ENCODE measurements at regions not wholly inside any gene's neighbourhood (a gene's known extent, or its start where the extent isn't known, plus 50 kb on each side); places are given as distances from the start of the nearest gene placed in this dataset.

DNA sequence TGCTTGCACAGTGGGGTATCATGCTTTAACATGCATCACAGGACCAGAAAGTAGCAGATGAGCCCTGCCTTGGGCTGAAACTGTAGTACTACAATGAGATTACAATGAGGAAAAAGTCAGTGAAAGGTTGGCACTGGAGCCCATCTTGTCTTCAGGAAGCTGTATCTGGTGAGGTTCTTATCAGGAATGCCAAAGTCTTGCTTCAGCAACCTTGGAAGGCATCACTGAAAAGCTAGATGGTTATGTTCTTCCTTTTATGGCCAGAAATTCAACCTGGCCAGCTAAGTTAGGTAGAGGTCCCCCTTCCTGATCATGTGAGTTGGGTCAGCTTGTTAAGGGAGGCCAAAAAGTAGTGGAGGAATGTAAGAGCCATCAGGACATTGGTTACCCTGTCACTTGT is 254.0 kb upstream of the FAT3 start:
- H4K91ac ChIP-seq (ENCODE audit: low read depth, low read length, poor library complexity) = no peak overlapping the region
- peaks cover 8 to 12% of the 10 kb centered on the region in 2 donors for H3K4me1 ChIP-seq (ENCODE audit: control insufficient read depth in 2 of 2, insufficient read depth in 1 of 2, low read depth in 1 of 2, low read length in 2 of 2)
- no peak overlapping the region for H2BK120ac ChIP-seq (ENCODE audit: low read depth, low read length)

GRCh38 chr11:91969486-91969885 is 255.1 kb upstream of the FAT3 start:
- Histone ChIP-seq H4K91ac (ENCODE audit: low read depth, low read length, poor library complexity) (no peak overlapping the region), H3K4ac (ENCODE audit: low read length) (no peak overlapping the region), H3K23ac (ENCODE audit: low read depth, low read length, poor library complexity) (no peak overlapping the region), H2BK15ac (ENCODE audit: low read length) (no peak overlapping the region), H3K9me3 (replicated peaks in 1 of 2; ENCODE audit: control insufficient read depth in 2 of 2, insufficient read depth in 1 of 2, low read depth in 1 of 2, low read length in 2 of 2) (no peaks in the 10 kb centered on the region), H3K4me3 (ENCODE audit: low read length in 2 of 2) (no peak overlapping the region), H3K27ac (replicated peaks; ENCODE audit: low read length) (no peak overlapping the region), H2AFZ (ENCODE audit: low read length) (no peak overlapping the region), H2BK120ac (ENCODE audit: low read depth, low read length) (no peak overlapping the region), H2BK12ac (ENCODE audit: low read length) (no peak overlapping the region), H3K18ac (ENCODE audit: low read length) (no peak overlapping the region), H3K9ac (ENCODE audit: low read depth, low read length, poor library complexity) (no peak overlapping the region), H4K8ac (ENCODE audit: low read depth, low read length) (no peak overlapping the region), H3K4me1 (ENCODE audit: control insufficient read depth in 2 of 2, insufficient read depth in 1 of 2, low read depth in 1 of 2, low read length in 2 of 2) (peaks cover 8 to 12% of the 10 kb centered on the region in 2 donors), H2BK5ac (ENCODE audit: low read length) (no peak overlapping the region), H2AK5ac (ENCODE audit: low read depth, low read length) (no peak overlapping the region), H3K36me3 (replicated peaks in 1 of 2; ENCODE audit: control insufficient read depth in 2 of 2, insufficient read depth in 2 of 2, low read length in 2 of 2) (no peaks in the 10 kb centered on the region), H3K79me1 (ENCODE audit: low read depth, low read length) (no peaks in the 10 kb centered on the region), H3K4me2 (ENCODE audit: insufficient read depth, low read length, poor library complexity, severe bottlenecking) (no peak overlapping the region), H3K27me3 (ENCODE audit: control insufficient read depth in 3 of 3, insufficient read depth in 3 of 3, low read depth in 1 of 3, low read length in 3 of 3) (no peaks in the 10 kb centered on the region), H3K14ac (ENCODE audit: low read length) (no peak overlapping the region)
- DNase-seq (ENCODE audit: low spot score) = no peak
- WGBS, 2 donors (ENCODE audit: extremely low coverage in 2 of 2, insufficient read length in 2 of 2, insufficient replicate concordance in 1 of 2) = no CpG with 5 or more reads among the region's 2 CpGs

More for the DNA sequence above, 254.0 kb upstream of the FAT3 start:
- DNase-seq (ENCODE audit: low spot score) = no peak
- Histone ChIP-seq H3K9me3 (replicated peaks in 1 of 2; ENCODE audit: control insufficient read depth in 2 of 2, insufficient read depth in 1 of 2, low read depth in 1 of 2, low read length in 2 of 2) (no peaks in the 10 kb centered on the region), H2AFZ (ENCODE audit: low read length) (no peak overlapping the region), H2BK15ac (ENCODE audit: low read length) (no peak overlapping the region), H3K79me1 (ENCODE audit: low read depth, low read length) (no peaks in the 10 kb centered on the region), H3K18ac (ENCODE audit: low read length) (no peak overlapping the region), H3K27me3 (ENCODE audit: control insufficient read depth in 3 of 3, insufficient read depth in 3 of 3, low read depth in 1 of 3, low read length in 3 of 3) (no peaks in the 10 kb centered on the region), H3K9ac (ENCODE audit: low read depth, low read length, poor library complexity) (no peak overlapping the region), H2BK12ac (ENCODE audit: low read length) (no peak overlapping the region), H3K23ac (ENCODE audit: low read depth, low read length, poor library complexity) (no peak overlapping the region), H3K4ac (ENCODE audit: low read length) (no peak overlapping the region), H2AK5ac (ENCODE audit: low read depth, low read length) (no peak overlapping the region), H3K27ac (replicated peaks; ENCODE audit: low read length) (no peak overlapping the region), H3K14ac (ENCODE audit: low read length) (no peak overlapping the region), H4K8ac (ENCODE audit: low read depth, low read length) (no peak overlapping the region), H3K36me3 (replicated peaks in 1 of 2; ENCODE audit: control insufficient read depth in 2 of 2, insufficient read depth in 2 of 2, low read length in 2 of 2) (no peaks in the 10 kb centered on the region), H2BK5ac (ENCODE audit: low read length) (no peak overlapping the region), H3K4me2 (ENCODE audit: insufficient read depth, low read length, poor library complexity, severe bottlenecking) (no peak overlapping the region), H3K4me3 (ENCODE audit: low read length in 2 of 2) (no peak overlapping the region)

DNA sequence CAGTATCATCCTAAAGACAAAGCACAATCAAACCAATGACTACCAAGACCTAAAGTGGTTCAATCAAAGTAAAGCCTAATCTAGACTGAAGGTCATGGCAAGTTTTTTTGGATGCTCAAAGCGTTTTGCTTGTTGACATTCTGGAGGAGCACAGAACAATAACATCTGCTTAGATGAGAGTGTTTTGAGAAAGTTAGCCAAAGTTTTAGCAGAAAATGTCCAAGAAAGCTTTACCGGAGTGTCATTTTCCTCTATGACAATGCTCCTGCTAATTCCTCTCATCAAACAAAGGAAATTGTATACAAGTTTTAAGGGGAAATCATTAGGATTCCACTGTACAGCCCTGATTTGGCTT is 256.9 kb upstream of the FAT3 start:
- Histone ChIP-seq H3K9me3 (replicated peaks in 1 of 2; ENCODE audit: control insufficient read depth in 2 of 2, insufficient read depth in 1 of 2, low read depth in 1 of 2, low read length in 2 of 2) (no peaks in the 10 kb centered on the region), H3K4me1 (ENCODE audit: control insufficient read depth in 2 of 2, insufficient read depth in 1 of 2, low read depth in 1 of 2, low read length in 2 of 2) (peaks cover 5 to 7% of the 10 kb centered on the region in 2 donors), H3K9ac (ENCODE audit: low read depth, low read length, poor library complexity) (no peak overlapping the region), H2AK5ac (ENCODE audit: low read depth, low read length) (no peak overlapping the region), H2BK12ac (ENCODE audit: low read length) (no peak overlapping the region), H2AFZ (ENCODE audit: low read length) (no peak overlapping the region), H3K18ac (ENCODE audit: low read length) (no peak overlapping the region), H3K23ac (ENCODE audit: low read depth, low read length, poor library complexity) (no peak overlapping the region), H3K4me2 (ENCODE audit: insufficient read depth, low read length, poor library complexity, severe bottlenecking) (no peak overlapping the region), H3K14ac (ENCODE audit: low read length) (no peak overlapping the region), H2BK120ac (ENCODE audit: low read depth, low read length) (no peak overlapping the region), H3K27me3 (ENCODE audit: control insufficient read depth in 3 of 3, insufficient read depth in 3 of 3, low read depth in 1 of 3, low read length in 3 of 3) (no peaks in the 10 kb centered on the region), H3K4me3 (ENCODE audit: low read length in 2 of 2) (no peak overlapping the region), H3K4ac (ENCODE audit: low read length) (no peak overlapping the region), H4K8ac (ENCODE audit: low read depth, low read length) (no peak overlapping the region), H2BK15ac (ENCODE audit: low read length) (no peak overlapping the region), H3K36me3 (replicated peaks in 1 of 2; ENCODE audit: control insufficient read depth in 2 of 2, insufficient read depth in 2 of 2, low read length in 2 of 2) (no peaks in the 10 kb centered on the region), H2BK5ac (ENCODE audit: low read length) (no peak overlapping the region), H4K91ac (ENCODE audit: low read depth, low read length, poor library complexity) (no peak overlapping the region), H3K79me1 (ENCODE audit: low read depth, low read length) (no peaks in the 10 kb centered on the region), H3K27ac (replicated peaks; ENCODE audit: low read length) (no peak overlapping the region)
- WGBS, 2 donors (ENCODE audit: extremely low coverage in 2 of 2, insufficient read length in 2 of 2, insufficient replicate concordance in 1 of 2) = no CpG with 5 or more reads among the region's 2 CpGs
- DNase-seq (ENCODE audit: low spot score) = no peak

GRCh38 chr11:91967026-91967690 is 257.5 kb upstream of the FAT3 start:
- Histone ChIP-seq H3K27me3 (ENCODE audit: control insufficient read depth in 3 of 3, insufficient read depth in 3 of 3, low read depth in 1 of 3, low read length in 3 of 3) (no peaks in the 10 kb centered on the region), H2AK5ac (ENCODE audit: low read depth, low read length) (no peak overlapping the region), H2BK120ac (ENCODE audit: low read depth, low read length) (no peak overlapping the region), H3K4ac (ENCODE audit: low read length) (no peak overlapping the region), H2BK15ac (ENCODE audit: low read length) (no peak overlapping the region), H2AFZ (ENCODE audit: low read length) (no peak overlapping the region), H3K9me3 (replicated peaks in 1 of 2; ENCODE audit: control insufficient read depth in 2 of 2, insufficient read depth in 1 of 2, low read depth in 1 of 2, low read length in 2 of 2) (no peaks in the 10 kb centered on the region), H3K9ac (ENCODE audit: low read depth, low read length, poor library complexity) (no peak overlapping the region), H3K4me1 (ENCODE audit: control insufficient read depth in 2 of 2, insufficient read depth in 1 of 2, low read depth in 1 of 2, low read length in 2 of 2) (peaks cover under 1 to 3% of the 10 kb centered on the region in 2 donors), H3K4me3 (ENCODE audit: low read length in 2 of 2) (no peak overlapping the region), H3K27ac (replicated peaks; ENCODE audit: low read length) (no peak overlapping the region), H3K79me1 (ENCODE audit: low read depth, low read length) (no peaks in the 10 kb centered on the region), H3K18ac (ENCODE audit: low read length) (no peak overlapping the region), H3K4me2 (ENCODE audit: insufficient read depth, low read length, poor library complexity, severe bottlenecking) (no peak overlapping the region), H4K91ac (ENCODE audit: low read depth, low read length, poor library complexity) (no peak overlapping the region), H4K8ac (ENCODE audit: low read depth, low read length) (no peak overlapping the region), H2BK5ac (ENCODE audit: low read length) (no peak overlapping the region), H3K23ac (ENCODE audit: low read depth, low read length, poor library complexity) (no peak overlapping the region), H3K36me3 (replicated peaks in 1 of 2; ENCODE audit: control insufficient read depth in 2 of 2, insufficient read depth in 2 of 2, low read length in 2 of 2) (no peaks in the 10 kb centered on the region), H3K14ac (ENCODE audit: low read length) (no peak overlapping the region), H2BK12ac (ENCODE audit: low read length) (no peak overlapping the region)
- DNase-seq (ENCODE audit: low spot score) = no peak
